Pancreas (tissue), 10 donors: ENCODE measurements at regions not wholly inside any gene's neighbourhood (a gene's known extent, or its start where the extent isn't known, plus 50 kb on each side); places are given as distances from the start of the nearest gene placed in this dataset.

Source experiments
- ATAC-seq, 4 donors: fragments of 200-7000 bp; cut with Tn5 transposase; one replicate each; pipeline versions ENCODE4 v1.8.0 to v1.9.1; 2020; ENCODE audit warnings: mild to moderate bottlenecking in 4 of 4, moderate library complexity in 4 of 4
- DNase-seq, 6 donors: peaks; one replicate each; pipeline ENCODE4 v3.0.0-alpha.2; 2020
- FAIRE-seq: peaks from 2 replicates; lab custom pipeline; 2012; peaks lifted over from hg19 to GRCh38; lab: Jason Lieb, UNC
- H3K27ac ChIP-seq, 4 donors: fragments of 200-600 bp; sonication (generic); 1 replicate in 3 of 4; 2 replicates in 1 of 4; pipeline versions ENCODE4 v1.5.0 to v1.8.0; 2020
- H3K27me3 ChIP-seq, 4 donors: fragments of 200-600 bp; one replicate each; pipeline ENCODE4 v1.8.0; 2021
- H3K36me3 ChIP-seq, 3 donors: fragments of 200-600 bp; sonication (generic) in 1 of 3; one replicate each; pipeline versions ENCODE4 v1.5.0 to v1.8.0; 2020 to 2021
- H3K4me1 ChIP-seq, 3 donors: fragments of 200-600 bp; one replicate each; pipeline ENCODE4 v1.8.0; 2021
- H3K4me3 ChIP-seq, 4 donors: fragments of 200-600 bp; sonication (generic) in 2 of 4; one replicate each; pipeline versions ENCODE4 v1.5.0 to v1.8.0; 2020 to 2021
- H3K9me3 ChIP-seq, 4 donors: fragments of 200-600 bp; one replicate each; pipeline ENCODE4 v1.8.0; 2021
- WGBS, 2 donors: extraction: QIAGEN DNeasy Blood & Tissue Kit; methylation state at CpG; one replicate each; pipeline ENCODE4 v1.1.7; 2013; 5-methylcytosine and 5-hydroxymethylcytosine counted together
- intact Hi-C, 3 donors: fragments of 100-400 bp; cut with DNase I; formaldehyde crosslinking; loops; one replicate each; pipeline versions ENCODE4 v1.11.1 to v1.14.2; 2022
- TF ChIP-seq, protein P1 (sequence below), 4 donors: fragments of 200-600 bp; sonication (generic) in 3 of 4; IDR thresholded peaks; one replicate each; pipeline versions ENCODE4 v1.5.0 to v1.8.0; 2021; ENCODE audit warnings: antibody characterized with exemption in 4 of 4
- donor health status: healthy with polysubstance abuse.
- donor health status: DM: no; HTN: no; CAD: no; lungs with moderate emphysema.
- donor health status: DM: no; HTN: no; CAD: no.
- donor health status: control.
- donor health status: control.
- donor health status: Bipolar disorder and iron deficiency.
- donor health status: DM: yes; HTN: yes; CAD: no.
- donor health status: DM: no; HTN: no; CAD: no.
- donor health status: DM: no; HTN: no; CAD: no.
- donor health status: DM: yes; HTN: yes; CAD: no.

DNA sequence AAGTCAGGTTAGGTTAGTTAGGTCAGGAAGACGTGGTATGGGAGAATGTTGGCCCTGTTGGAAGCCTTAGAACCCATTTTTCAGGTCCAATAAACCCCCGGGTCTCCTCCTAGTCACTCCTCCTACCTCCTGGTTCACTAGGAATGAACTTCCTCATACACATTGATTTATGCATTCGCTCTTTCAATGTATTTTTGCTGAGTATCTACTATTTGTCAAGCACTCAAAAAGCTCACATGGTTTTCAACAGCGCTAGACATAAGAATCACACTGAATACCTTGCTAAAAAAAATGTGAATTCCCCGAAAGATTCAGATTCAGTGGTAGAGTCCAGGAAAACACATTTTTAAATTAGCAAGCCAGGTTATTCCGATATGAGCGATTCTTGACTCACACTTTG is 85.8 kb upstream of the LRRN2 start:
- no peak for ATAC-seq
- H3K4me3 ChIP-seq: no peak overlapping the region
- 84% methylated on average over 7 of the region's 7 CpGs for whole genome bisulfite sequencing, 2 donors
- no peak for DNase-seq
- intact Hi-C loops: no loop called here
- no peaks in the 10 kb centered on the region for H3K36me3 ChIP-seq
- TF ChIP-seq, protein P1, sequence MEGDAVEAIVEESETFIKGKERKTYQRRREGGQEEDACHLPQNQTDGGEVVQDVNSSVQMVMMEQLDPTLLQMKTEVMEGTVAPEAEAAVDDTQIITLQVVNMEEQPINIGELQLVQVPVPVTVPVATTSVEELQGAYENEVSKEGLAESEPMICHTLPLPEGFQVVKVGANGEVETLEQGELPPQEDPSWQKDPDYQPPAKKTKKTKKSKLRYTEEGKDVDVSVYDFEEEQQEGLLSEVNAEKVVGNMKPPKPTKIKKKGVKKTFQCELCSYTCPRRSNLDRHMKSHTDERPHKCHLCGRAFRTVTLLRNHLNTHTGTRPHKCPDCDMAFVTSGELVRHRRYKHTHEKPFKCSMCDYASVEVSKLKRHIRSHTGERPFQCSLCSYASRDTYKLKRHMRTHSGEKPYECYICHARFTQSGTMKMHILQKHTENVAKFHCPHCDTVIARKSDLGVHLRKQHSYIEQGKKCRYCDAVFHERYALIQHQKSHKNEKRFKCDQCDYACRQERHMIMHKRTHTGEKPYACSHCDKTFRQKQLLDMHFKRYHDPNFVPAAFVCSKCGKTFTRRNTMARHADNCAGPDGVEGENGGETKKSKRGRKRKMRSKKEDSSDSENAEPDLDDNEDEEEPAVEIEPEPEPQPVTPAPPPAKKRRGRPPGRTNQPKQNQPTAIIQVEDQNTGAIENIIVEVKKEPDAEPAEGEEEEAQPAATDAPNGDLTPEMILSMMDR (IDR thresholded peaks at IDR 0.05): no peak
- no peaks in the 10 kb centered on the region for H3K27me3 ChIP-seq
- H3K4me1 ChIP-seq: no peaks in the 10 kb centered on the region
- H3K9me3 ChIP-seq: no peaks in the 10 kb centered on the region
- no peak overlapping the region for H3K27ac ChIP-seq
- no peak for FAIRE-seq

DNA sequence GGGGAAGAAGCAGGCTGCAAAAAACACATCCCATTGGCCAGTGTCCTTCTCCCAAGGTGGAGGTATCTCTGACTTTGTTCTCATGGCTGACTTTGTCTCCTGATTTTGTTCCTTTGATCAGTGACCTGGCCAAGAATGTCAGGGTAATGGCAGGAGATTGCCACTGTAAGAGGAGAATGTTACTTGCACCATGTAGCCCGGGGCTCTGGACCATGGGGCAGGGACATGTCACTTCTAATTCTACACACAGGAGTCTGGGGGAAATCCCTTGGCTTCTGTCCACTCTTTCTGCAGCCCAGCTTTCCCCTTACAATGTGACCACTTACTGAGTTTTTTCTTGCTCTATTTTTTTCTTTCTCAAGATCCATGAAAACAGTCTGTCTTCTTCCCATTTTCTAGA is 87.7 kb upstream of the LRRN2 start:
- 35 to 37% methylated on average over 1 of the region's 1 CpG for WGBS, 2 donors

DNA sequence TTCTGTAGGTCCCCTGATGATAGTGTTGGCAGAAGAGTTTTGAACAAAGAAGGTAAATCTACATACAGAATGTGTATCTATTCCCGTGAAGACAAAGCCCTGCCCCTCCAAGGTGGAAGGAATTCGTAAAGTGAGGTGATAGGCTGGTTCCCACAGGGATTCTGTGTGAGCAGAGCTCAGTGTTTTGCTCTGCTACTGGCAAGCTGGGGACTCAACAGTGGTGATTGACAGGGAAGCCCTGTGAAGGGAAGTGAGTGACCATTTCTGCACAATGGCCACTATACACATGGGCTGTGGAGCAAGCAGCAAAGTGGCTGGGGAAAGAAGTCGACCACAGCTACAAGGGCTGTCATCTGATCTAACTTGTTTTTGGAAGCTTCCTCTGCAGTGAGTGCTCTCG is 90.0 kb upstream of the LRRN2 start:
- FAIRE-seq (no peak), DNase-seq (no peak), ATAC-seq (no peak)
- intact Hi-C loops: no loop called here
- WGBS, 2 donors: 50 to 57% methylated on average over 4 of the region's 4 CpGs
- no peaks in the 10 kb centered on the region for H3K9me3 ChIP-seq
- H3K4me1 ChIP-seq: no peaks in the 10 kb centered on the region
- TF ChIP-seq, protein P1 (IDR thresholded peaks at IDR 0.05): no peak
- H3K27me3 ChIP-seq: no peaks in the 10 kb centered on the region
- no peak overlapping the region for H3K27ac ChIP-seq
- H3K4me3 ChIP-seq: no peak overlapping the region
- H3K36me3 ChIP-seq: no peaks in the 10 kb centered on the region

More for the DNA sequence above, 87.7 kb upstream of the LRRN2 start:
- Histone ChIP-seq H3K27ac (no peak overlapping the region), H3K4me3 (no peak overlapping the region), H3K4me1 (no peaks in the 10 kb centered on the region), H3K27me3 (no peaks in the 10 kb centered on the region), H3K9me3 (no peaks in the 10 kb centered on the region), H3K36me3 (no peaks in the 10 kb centered on the region)
- DNase-seq: no peak
- TF ChIP-seq, protein P1 (IDR thresholded peaks at IDR 0.05): no peak
- no peak for FAIRE-seq
- intact Hi-C loops: no loop called here
- no peak for ATAC-seq

DNA sequence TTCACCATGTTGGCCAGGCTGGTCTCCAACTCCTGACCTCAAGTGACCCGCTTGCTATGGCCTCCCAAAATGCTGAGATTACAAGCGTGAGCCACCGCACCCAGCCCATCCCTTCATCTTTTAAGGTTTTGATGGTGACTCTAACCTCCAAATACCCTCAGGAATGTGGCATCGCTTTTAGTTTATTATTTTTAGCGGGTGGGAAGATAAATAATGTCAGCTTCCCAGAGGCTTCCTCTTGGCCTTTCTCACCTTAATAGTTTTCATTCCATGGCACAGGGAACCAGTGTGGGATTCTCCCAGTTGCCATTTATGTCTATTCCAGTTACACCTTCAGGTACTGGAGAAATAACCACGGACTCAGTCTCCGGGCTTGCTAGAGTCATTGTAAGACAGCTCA is 92.1 kb upstream of the LRRN2 start:
- FAIRE-seq (no peak), ATAC-seq (no peak), DNase-seq (no peak)
- TF ChIP-seq, protein P1 (IDR thresholded peaks at IDR 0.05): no peak
- 84 to 90% methylated on average over 7 of the region's 7 CpGs for WGBS, 2 donors
- Histone ChIP-seq H3K27ac (no peak overlapping the region), H3K27me3 (no peaks in the 10 kb centered on the region), H3K9me3 (no peaks in the 10 kb centered on the region), H3K4me3 (no peak overlapping the region), H3K4me1 (no peaks in the 10 kb centered on the region), H3K36me3 (no peaks in the 10 kb centered on the region)
- intact Hi-C loops: no loop called here

DNA sequence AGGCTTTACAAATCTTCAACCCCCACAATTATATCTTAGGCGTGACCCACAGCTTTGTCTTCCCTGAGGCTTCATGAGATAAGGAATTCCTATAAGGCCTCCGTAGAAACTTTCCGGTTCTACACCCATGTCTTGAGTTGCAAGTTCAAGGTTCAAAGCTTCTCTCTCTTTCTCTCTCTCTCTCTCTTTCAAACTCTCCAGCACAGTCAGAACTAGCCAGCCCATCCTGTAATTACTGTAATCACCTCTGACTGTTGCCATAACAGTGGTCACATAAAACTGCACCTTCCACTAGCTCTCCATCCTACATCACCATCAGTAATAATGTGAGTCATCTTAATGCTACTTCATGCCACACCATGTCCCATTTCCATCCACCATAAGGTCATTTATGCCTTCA is 90.0 kb upstream of the NFASC start:
- no peak for ATAC-seq
- Histone ChIP-seq H3K27me3 (no peaks in the 10 kb centered on the region), H3K4me1 (no peaks in the 10 kb centered on the region), H3K27ac (no peak overlapping the region), H3K4me3 (no peak overlapping the region), H3K9me3 (no peaks in the 10 kb centered on the region), H3K36me3 (no peaks in the 10 kb centered on the region)
- TF ChIP-seq, protein P1 (IDR thresholded peaks at IDR 0.05): no peak
- no peak for DNase-seq
- FAIRE-seq: no peak
- WGBS, 2 donors: 73 to 80% methylated on average over 3 of the region's 3 CpGs
- intact Hi-C loops: no loop called here
